MCF 10A (cell line): ENCODE measurements at regions not wholly inside any gene's neighbourhood (a gene's known extent, or its start where the extent isn't known, plus 50 kb on each side); places are given as distances from the start of the nearest gene placed in this dataset.

Experiments
- BruUV-seq: library from RNA; stranded (reverse); fragments of 400-500 nt; replicated peaks from 2 replicates; lab custom pipeline; 2021; lab: Mats Ljungman, UMichigan
- CTCF ChIA-PET: fragments of 300-600 bp; sonication (Branson Sonifier 250); formaldehyde crosslinking; extraction: SDS; loops from one replicate; lab custom pipeline; 2021; ENCODE audit warnings: antibody characterized with exemption, inconsistent platforms; lab: Yijun Ruan, JAX
- POLR2A ChIA-PET: fragments of 300-600, 350-650 bp; sonication (Branson Sonifier 250); formaldehyde crosslinking; extraction: SDS; loops from one replicate; lab custom pipeline; 2020; ENCODE audit warnings: antibody characterized with exemption, inconsistent platforms; lab: Yijun Ruan, JAX
- DNase-seq: peaks from one replicate; pipeline ENCODE4 v3.0.0-alpha.2; 2018; ENCODE audit not compliant: unreplicated experiment
- H3K27ac Mint-ChIP-seq: one replicate; pipeline ENCODE4 v1.8.0; 2022; ENCODE audit warnings: mild to moderate bottlenecking, low read depth, mixed read lengths; ENCODE audit not compliant: unreplicated experiment
- H3K27me3 Mint-ChIP-seq: one replicate; pipeline ENCODE4 v1.8.0; 2022; ENCODE audit warnings: mixed read lengths; ENCODE audit not compliant: insufficient read depth, unreplicated experiment
- H3K36me3 Mint-ChIP-seq: one replicate; pipeline ENCODE4 v1.8.0; 2022; ENCODE audit warnings: mild to moderate bottlenecking, moderate library complexity, mixed read lengths; ENCODE audit not compliant: insufficient read depth, unreplicated experiment
- H3K4me1 Mint-ChIP-seq: one replicate; pipeline ENCODE4 v1.8.0; 2022; ENCODE audit warnings: mixed read lengths; ENCODE audit not compliant: insufficient read depth, unreplicated experiment
- H3K4me3 Mint-ChIP-seq: one replicate; pipeline ENCODE4 v1.8.0; 2022; ENCODE audit warnings: mild to moderate bottlenecking, moderate library complexity, mixed read lengths; ENCODE audit not compliant: unreplicated experiment
- H3K9me3 Mint-ChIP-seq: one replicate; pipeline ENCODE4 v1.8.0; 2022; ENCODE audit warnings: mixed read lengths; ENCODE audit not compliant: unreplicated experiment
- CTCF ChIP-seq: fragments of 200-600 bp; IDR thresholded peaks from one replicate; pipeline ENCODE4 v1.8.0; 2022; ENCODE audit warnings: antibody characterized with exemption, mild to moderate bottlenecking; ENCODE audit not compliant: unreplicated experiment
- intact Hi-C: fragments of 100-400 bp; cut with micrococcal nuclease; formaldehyde crosslinking; loops from 2 replicates; pipeline ENCODE4 v1.14.1; 2022

- no TSS peak for BruUV-seq
- Mint-ChIP-seq H3K27me3 (peaks cover 56% of the 10 kb centered on the region), H3K4me1 (no peaks in the 10 kb centered on the region), H3K36me3 (no peaks in the 10 kb centered on the region), H3K9me3 (peaks cover 9% of the 10 kb centered on the region), H3K27ac (no peak overlapping the region), H3K4me3 (no peak overlapping the region)
- no peak for DNase-seq
- POLR2A ChIA-PET: no interaction called here
- CTCF ChIA-PET: interaction anchor here (0.7 kb wide), 1 partner anchor 270 kb away, joined by 3 read pairs; no protein-coding TSS in a partner anchor
- no peak for TF ChIP-seq CTCF
- intact Hi-C loops: no loop called here
Measured at GRCh38 chr16:74079232-74079586, 217.4 kb upstream of the PSMD7 start.

- H3K27ac Mint-ChIP-seq: no peak overlapping the region
- peaks cover 50% of the 10 kb centered on the region for H3K27me3 Mint-ChIP-seq
- intact Hi-C loops: no loop called here
- no peak overlapping the region for H3K4me3 Mint-ChIP-seq
- H3K9me3 Mint-ChIP-seq: peaks cover 9% of the 10 kb centered on the region
- H3K36me3 Mint-ChIP-seq: no peaks in the 10 kb centered on the region
- BruUV-seq: no TSS peak
- ChIA-PET POLR2A (no interaction called here), CTCF (interaction anchor here (0.6 kb wide), 1 partner anchor 122 kb away, joined by 4 read pairs; no protein-coding TSS in a partner anchor)
- TF ChIP-seq CTCF: no peak
- DNase-seq: no peak
- H3K4me1 Mint-ChIP-seq: no peaks in the 10 kb centered on the region
Measured at GRCh38 chr16:74078511-74079231, 217.9 kb upstream of the PSMD7 start.

GRCh38 chr16:74076568-74076967 is 220.0 kb upstream of the PSMD7 start:
- DNase-seq: no peak
- no peaks in the 10 kb centered on the region for H3K36me3 Mint-ChIP-seq
- H3K27ac Mint-ChIP-seq: no peak overlapping the region
- TF ChIP-seq CTCF: no peak
- intact Hi-C loops: no loop called here
- H3K4me3 Mint-ChIP-seq: no peak overlapping the region
- peaks cover 56% of the 10 kb centered on the region for H3K27me3 Mint-ChIP-seq
- ChIA-PET POLR2A (no interaction called here), CTCF (no interaction called here)
- no TSS peak for BruUV-seq
- H3K9me3 Mint-ChIP-seq: peaks cover 9% of the 10 kb centered on the region
- H3K4me1 Mint-ChIP-seq: no peaks in the 10 kb centered on the region

GRCh38 chr16:74075393-74075792 is 221.2 kb upstream of the PSMD7 start:
- no peaks in the 10 kb centered on the region for H3K36me3 Mint-ChIP-seq
- intact Hi-C loops: no loop called here
- H3K4me1 Mint-ChIP-seq: no peaks in the 10 kb centered on the region
- H3K9me3 Mint-ChIP-seq: peaks cover 9% of the 10 kb centered on the region
- no peak for TF ChIP-seq CTCF
- no peak overlapping the region for H3K4me3 Mint-ChIP-seq
- BruUV-seq: no TSS peak
- CTCF ChIA-PET: interaction anchor here (0.6 to 1.3 kb wide), 4 partner anchors 11 to 217 kb away, joined by 3 to 6 read pairs (median 4); no protein-coding TSS in a partner anchor
- peaks cover 68% of the 10 kb centered on the region for H3K27me3 Mint-ChIP-seq
- POLR2A ChIA-PET: no interaction called here
- H3K27ac Mint-ChIP-seq: no peak overlapping the region
- DNase-seq: no peak
